BLaER1 treated with 17β-estradiol and CSF1 and Interleukin-3, amounts not matched to agents 10 nM and 100 nM (cell line): ENCODE measurements at regions not wholly inside any gene's neighbourhood (a gene's known extent, or its start where the extent isn't known, plus 50 kb on each side); places are given as distances from the start of the nearest gene placed in this dataset.
A peak's percentile ranks its signal among the peaks of the same experiment; 100 is the strongest.

Experiments
- H3K27ac ChIP-seq, 11 experiments: shearing (Covaris generic); formaldehyde crosslinking; 2 replicates each; pipeline ENCODE4 v1.8.1; 2022
- H3K27me3 ChIP-seq, 11 experiments: shearing (Covaris generic); formaldehyde crosslinking; 2 replicates each; pipeline ENCODE4 v1.8.1; 2022
- H3K36me3 ChIP-seq, 11 experiments: shearing (Covaris generic); formaldehyde crosslinking; 2 replicates each; pipeline ENCODE4 v1.8.1; 2022
- H3K4me1 ChIP-seq, 10 experiments: shearing (Covaris generic); formaldehyde crosslinking; 2 replicates each; pipeline ENCODE4 v1.8.1; 2022
- H3K4me2 ChIP-seq, 11 experiments: shearing (Covaris generic); formaldehyde crosslinking; 2 replicates each; pipeline ENCODE4 v1.8.1; 2022
- H3K4me3 ChIP-seq, 10 experiments: shearing (Covaris generic); formaldehyde crosslinking; 2 replicates each; pipeline ENCODE4 v1.8.1; 2022
- H3K9ac ChIP-seq, 11 experiments: shearing (Covaris generic); formaldehyde crosslinking; 2 replicates each; pipeline ENCODE4 v1.8.1; 2022
- H3K9me3 ChIP-seq, 11 experiments: shearing (Covaris generic); formaldehyde crosslinking; replicated peaks in 1 of 11; 2 replicates each; pipeline ENCODE4 v1.8.1; 2022
- H4K20me1 ChIP-seq, 11 experiments: shearing (Covaris generic); formaldehyde crosslinking; 2 replicates each; pipeline ENCODE4 v1.8.1; 2022
- Cebpa-rat ChIP-seq, 11 experiments: shearing (Covaris generic); IDR thresholded peaks; 2 replicates each; pipeline ENCODE4 v1.8.1; 2022

- Histone ChIP-seq H3K4me1 (peaks cover 22 to 43% (median 28%) of the 10 kb centered on the region in 10 experiments), H3K27me3 (no peaks in the 10 kb centered on the region), H3K27ac (no peak overlapping the region), H3K9ac (no peak overlapping the region), H3K4me2 (peak overlapping the region in 7 of 11 experiments; percentile 9 to 40 (median 13); a peak in 6 of 22 replicates), H3K9me3 (no peaks in the 10 kb centered on the region), H3K36me3 (no peaks in the 10 kb centered on the region), H4K20me1 (no peaks in the 10 kb centered on the region), H3K4me3 (no peak overlapping the region)
- TF ChIP-seq Cebpa-rat (IDR thresholded peaks at IDR 0.05): no peak
Measured at GRCh38 chr1:67632811-67633655, 52.0 kb upstream of the GADD45A start.

DNA sequence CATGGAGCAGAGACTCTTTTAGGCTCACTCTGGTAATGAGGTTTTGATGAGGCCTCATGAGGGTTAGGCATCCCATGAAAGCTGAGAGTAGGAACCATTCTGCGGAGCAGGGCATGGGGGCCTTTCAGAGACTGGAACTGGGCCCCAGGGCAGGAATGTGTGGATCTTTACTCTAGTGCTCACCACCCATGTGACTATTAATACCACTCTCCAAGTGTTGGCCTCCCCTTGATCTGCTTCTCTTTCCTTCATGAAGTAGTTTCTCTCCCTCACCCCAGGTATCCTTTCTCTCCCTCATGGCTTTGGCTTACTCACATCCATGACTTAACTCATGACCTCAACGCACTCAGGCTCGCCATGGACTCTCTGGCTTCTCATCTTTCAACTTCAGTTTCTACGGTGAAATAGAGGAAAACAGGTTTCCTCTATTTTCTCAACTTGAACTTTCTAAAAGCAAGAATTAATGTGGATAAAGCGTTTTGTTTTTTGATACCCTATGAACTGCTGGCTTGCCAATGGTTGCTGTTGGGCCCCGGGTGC, 50.5 kb upstream of the GADD45A start:
- H3K36me3 ChIP-seq: no peaks in the 10 kb centered on the region
- peaks cover 22 to 43% (median 28%) of the 10 kb centered on the region in 10 experiments for H3K4me1 ChIP-seq
- H4K20me1 ChIP-seq: no peaks in the 10 kb centered on the region
- TF ChIP-seq Cebpa-rat (IDR thresholded peaks at IDR 0.05): no peak
- H3K27ac ChIP-seq: no peak overlapping the region
- H3K9me3 ChIP-seq: no peaks in the 10 kb centered on the region
- no peak overlapping the region for H3K4me3 ChIP-seq
- no peaks in the 10 kb centered on the region for H3K27me3 ChIP-seq
- no peak overlapping the region for H3K9ac ChIP-seq
- H3K4me2 ChIP-seq: peak overlapping the region; percentile 55 to 71 (median 61)

DNA sequence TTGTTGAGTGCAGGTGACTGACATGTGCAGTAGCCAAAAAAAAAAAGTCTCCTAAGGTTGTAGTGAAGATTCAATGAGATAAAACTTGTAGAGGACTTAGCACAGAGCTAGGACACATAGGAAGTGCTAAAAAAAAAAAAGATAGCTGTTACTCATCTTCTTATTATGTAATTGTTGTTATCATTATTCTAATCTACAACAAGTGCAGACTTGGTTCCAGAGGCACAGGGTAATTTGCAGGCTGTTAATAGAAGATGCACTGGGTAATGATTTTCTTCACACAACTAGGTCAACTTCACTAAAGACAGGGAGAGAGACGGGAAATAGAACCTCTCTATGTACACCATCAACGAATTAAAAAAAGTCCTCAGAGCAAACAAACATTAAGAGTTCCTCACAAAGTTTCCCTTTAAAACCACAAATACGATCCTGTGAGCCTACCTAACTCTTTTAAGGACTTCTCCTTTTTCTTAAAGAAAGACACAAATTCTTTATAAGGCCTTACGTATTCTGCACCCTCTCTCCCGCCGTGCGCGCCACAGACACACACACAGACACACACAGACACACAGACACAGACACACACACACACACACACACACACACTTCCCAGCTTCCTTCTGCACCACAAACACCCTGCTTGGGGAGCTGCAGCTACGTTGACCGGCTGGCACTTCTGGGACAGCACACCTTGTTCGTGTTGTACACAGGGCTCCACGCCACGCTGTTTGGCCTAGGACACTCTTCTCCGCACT, 49.8 kb upstream of the GADD45A start:
- H3K4me3 ChIP-seq: no peak overlapping the region
- H3K9ac ChIP-seq: no peak overlapping the region
- TF ChIP-seq Cebpa-rat (IDR thresholded peaks at IDR 0.05): no peak
- H3K27ac ChIP-seq: no peak overlapping the region
- H3K27me3 ChIP-seq: no peaks in the 10 kb centered on the region
- peak overlapping the region; percentile 55 to 71 (median 61) for H3K4me2 ChIP-seq
- H3K9me3 ChIP-seq: no peaks in the 10 kb centered on the region
- H4K20me1 ChIP-seq: no peaks in the 10 kb centered on the region
- H3K4me1 ChIP-seq: peaks cover 22 to 43% (median 28%) of the 10 kb centered on the region in 10 experiments
- H3K36me3 ChIP-seq: no peaks in the 10 kb centered on the region
